ENCODE measurements at regions not wholly inside any gene's neighbourhood (a gene's known extent, or its start where the extent isn't known, plus 50 kb on each side); places are given as distances from the start of the nearest gene placed in this dataset.

GRCh38 chr14:66242001-66242400 is 244.2 kb upstream of the CCDC196 start:
- no peaks in the 10 kb centered on the region for H3K27me3 ChIP-seq
- H3K4me1 ChIP-seq, result no peaks in the 10 kb centered on the region
- H3K9me3 ChIP-seq, result no peaks in the 10 kb centered on the region
- H3K4me3 ChIP-seq, result no peak overlapping the region
- intact Hi-C loops (cut with DNase I), result no loop called here
- DNase-seq (ENCODE audit: low spot score in 2 of 2), result no peak
- no peaks in the 10 kb centered on the region for H3K36me3 ChIP-seq
- no peak overlapping the region for H3K27ac ChIP-seq
- no peak for TF ChIP-seq CTCF (IDR thresholded peaks at IDR 0.05)

GRCh38 chr14:66244834-66245233 is 241.3 kb upstream of the CCDC196 start:
- TF ChIP-seq CTCF (IDR thresholded peaks at IDR 0.05), result no peak
- Histone ChIP-seq H3K4me1 (no peaks in the 10 kb centered on the region), H3K27me3 (no peaks in the 10 kb centered on the region), H3K27ac (no peak overlapping the region), H3K36me3 (no peaks in the 10 kb centered on the region), H3K9me3 (no peaks in the 10 kb centered on the region), H3K4me3 (no peak overlapping the region)
- intact Hi-C loops (cut with DNase I), result no loop called here
- DNase-seq (ENCODE audit: low spot score in 2 of 2), result no peak

GRCh38 chr14:66247662-66248193 is 238.4 kb upstream of the CCDC196 start:
- Histone ChIP-seq H3K4me1 (no peaks in the 10 kb centered on the region), H3K9me3 (no peaks in the 10 kb centered on the region), H3K27ac (no peak overlapping the region), H3K27me3 (no peaks in the 10 kb centered on the region), H3K36me3 (no peaks in the 10 kb centered on the region), H3K4me3 (no peak overlapping the region)
- intact Hi-C loops (cut with DNase I), result no loop called here
- no peak for DNase-seq (ENCODE audit: low spot score in 2 of 2)
- TF ChIP-seq CTCF (IDR thresholded peaks at IDR 0.05), result no peak

- Histone ChIP-seq H3K4me3 (no peak overlapping the region), H3K27me3 (no peaks in the 10 kb centered on the region), H3K36me3 (no peaks in the 10 kb centered on the region), H3K27ac (no peak overlapping the region), H3K4me1 (no peaks in the 10 kb centered on the region), H3K9me3 (no peaks in the 10 kb centered on the region)
- DNase-seq (ENCODE audit: low spot score in 2 of 2), result no peak
- intact Hi-C loops (cut with DNase I), result no loop called here
- TF ChIP-seq CTCF (IDR thresholded peaks at IDR 0.05), result no peak
These were observed 237.9 kb upstream of the CCDC196 start for GRCh38 chr14:66248256-66248655.

- no peak for TF ChIP-seq CTCF (IDR thresholded peaks at IDR 0.05)
- H3K4me3 ChIP-seq, result no peak overlapping the region
- no peaks in the 10 kb centered on the region for H3K4me1 ChIP-seq
- no peak overlapping the region for H3K27ac ChIP-seq
- intact Hi-C loops (cut with DNase I), result no loop called here
- H3K27me3 ChIP-seq, result no peaks in the 10 kb centered on the region
- H3K36me3 ChIP-seq, result no peaks in the 10 kb centered on the region
- no peaks in the 10 kb centered on the region for H3K9me3 ChIP-seq
- no peak for DNase-seq (ENCODE audit: low spot score in 2 of 2)
These were observed 236.6 kb upstream of the CCDC196 start for GRCh38 chr14:66249544-66249943.

GRCh38 chr14:66254038-66254437 is 232.1 kb upstream of the CCDC196 start:
- no peaks in the 10 kb centered on the region for H3K4me1 ChIP-seq
- intact Hi-C loops (cut with DNase I), result no loop called here
- no peak overlapping the region for H3K27ac ChIP-seq
- H3K9me3 ChIP-seq, result no peaks in the 10 kb centered on the region
- no peak for TF ChIP-seq CTCF (IDR thresholded peaks at IDR 0.05)
- no peak overlapping the region for H3K4me3 ChIP-seq
- H3K36me3 ChIP-seq, result no peaks in the 10 kb centered on the region
- H3K27me3 ChIP-seq, result no peaks in the 10 kb centered on the region
- DNase-seq (ENCODE audit: low spot score in 2 of 2), result no peak

Measured in ascending aorta (tissue), 2 donors.